ENCODE measurements at regions not wholly inside any gene's neighbourhood (a gene's known extent, or its start where the extent isn't known, plus 50 kb on each side); places are given as distances from the start of the nearest gene placed in this dataset.

DNA sequence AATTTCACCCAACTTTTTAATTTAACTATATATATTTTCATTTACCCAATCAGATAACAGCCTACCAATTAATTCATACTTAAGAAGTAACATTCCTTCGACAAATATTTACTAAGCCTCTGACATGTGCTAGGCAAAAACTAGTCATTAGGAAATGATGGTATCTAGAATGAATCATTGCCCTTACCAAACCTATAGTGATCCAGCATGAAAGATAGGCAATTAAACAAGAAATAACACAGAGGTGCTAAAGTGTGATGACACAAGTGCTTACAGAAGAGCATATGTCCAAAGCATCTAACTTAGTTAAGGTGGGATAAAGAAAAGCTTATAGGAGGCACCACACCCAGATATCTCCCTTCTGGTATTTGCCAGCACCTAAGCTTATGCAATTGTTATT, 166.5 kb upstream of the RASSF8 start:
- H3K9me3 ChIP-seq (ENCODE audit: insufficient read depth, low read length, severe bottlenecking): no peaks in the 10 kb centered on the region
- peaks cover 3% of the 10 kb centered on the region for H3K27me3 ChIP-seq (ENCODE audit: insufficient read depth, low read length, poor library complexity)
- H3K4me2 ChIP-seq (ENCODE audit: insufficient read depth, low read length): no peak overlapping the region
- no peak overlapping the region for H3K27ac ChIP-seq (ENCODE audit: low read length)
- no peak for TF ChIP-seq EZH2 (IDR thresholded peaks at IDR 0.05; ENCODE audit: borderline replicate concordance, low read depth, low read length, severe bottlenecking)
- TF ChIP-seq, protein P1, sequence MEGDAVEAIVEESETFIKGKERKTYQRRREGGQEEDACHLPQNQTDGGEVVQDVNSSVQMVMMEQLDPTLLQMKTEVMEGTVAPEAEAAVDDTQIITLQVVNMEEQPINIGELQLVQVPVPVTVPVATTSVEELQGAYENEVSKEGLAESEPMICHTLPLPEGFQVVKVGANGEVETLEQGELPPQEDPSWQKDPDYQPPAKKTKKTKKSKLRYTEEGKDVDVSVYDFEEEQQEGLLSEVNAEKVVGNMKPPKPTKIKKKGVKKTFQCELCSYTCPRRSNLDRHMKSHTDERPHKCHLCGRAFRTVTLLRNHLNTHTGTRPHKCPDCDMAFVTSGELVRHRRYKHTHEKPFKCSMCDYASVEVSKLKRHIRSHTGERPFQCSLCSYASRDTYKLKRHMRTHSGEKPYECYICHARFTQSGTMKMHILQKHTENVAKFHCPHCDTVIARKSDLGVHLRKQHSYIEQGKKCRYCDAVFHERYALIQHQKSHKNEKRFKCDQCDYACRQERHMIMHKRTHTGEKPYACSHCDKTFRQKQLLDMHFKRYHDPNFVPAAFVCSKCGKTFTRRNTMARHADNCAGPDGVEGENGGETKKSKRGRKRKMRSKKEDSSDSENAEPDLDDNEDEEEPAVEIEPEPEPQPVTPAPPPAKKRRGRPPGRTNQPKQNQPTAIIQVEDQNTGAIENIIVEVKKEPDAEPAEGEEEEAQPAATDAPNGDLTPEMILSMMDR (IDR thresholded peaks at IDR 0.05; ENCODE audit: borderline replicate concordance, extremely low read depth, low read length, poor library complexity, severe bottlenecking): no peak
- no peaks in the 10 kb centered on the region for H3K36me3 ChIP-seq (ENCODE audit: insufficient read depth, low read length)
- H3K4me3 ChIP-seq (ENCODE audit: low read depth in 1 of 2, low read length in 2 of 2): no peak overlapping the region
- no peaks in the 10 kb centered on the region for H3K79me2 ChIP-seq (ENCODE audit: insufficient read depth, low read length)
- DNase-seq: no peak
- H4K20me1 ChIP-seq (ENCODE audit: insufficient read depth, low read length): no peaks in the 10 kb centered on the region
- no peak for ATAC-seq (ENCODE audit: insufficient read depth, low read depth)
- H3K9ac ChIP-seq (ENCODE audit: low read depth, low read length): no peak overlapping the region
- no peaks in the 10 kb centered on the region for H3K4me1 ChIP-seq (ENCODE audit: insufficient read depth, low read length)
- H2AFZ ChIP-seq (ENCODE audit: low read depth, low read length): no peak overlapping the region

DNA sequence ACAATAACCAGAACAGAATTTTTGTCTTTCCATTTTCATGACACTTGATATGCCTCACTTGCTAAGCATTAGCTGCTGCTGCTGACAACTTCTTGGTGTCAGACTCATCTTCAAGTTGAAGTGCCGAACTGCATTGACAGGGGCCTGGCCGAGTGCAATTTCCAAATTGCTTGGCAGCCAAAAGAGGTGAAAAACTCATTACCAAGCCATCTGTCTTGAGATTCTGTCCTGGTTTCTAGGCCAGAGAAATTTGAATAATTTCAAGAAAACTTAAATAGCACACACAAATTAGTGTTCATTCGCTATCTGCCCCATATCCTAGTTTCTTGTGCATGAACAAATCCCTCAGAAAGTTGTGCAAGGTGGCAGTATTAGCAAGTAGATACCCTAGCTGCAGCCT, 165.3 kb upstream of the RASSF8 start:
- H3K4me1 ChIP-seq (ENCODE audit: insufficient read depth, low read length): no peaks in the 10 kb centered on the region
- H3K27me3 ChIP-seq (ENCODE audit: insufficient read depth, low read length, poor library complexity): peaks cover 3% of the 10 kb centered on the region
- no peak overlapping the region for H3K27ac ChIP-seq (ENCODE audit: low read length)
- TF ChIP-seq, protein P1 (IDR thresholded peaks at IDR 0.05; ENCODE audit: borderline replicate concordance, extremely low read depth, low read length, poor library complexity, severe bottlenecking): no peak
- TF ChIP-seq EZH2 (IDR thresholded peaks at IDR 0.05; ENCODE audit: borderline replicate concordance, low read depth, low read length, severe bottlenecking): no peak
- no peaks in the 10 kb centered on the region for H4K20me1 ChIP-seq (ENCODE audit: insufficient read depth, low read length)
- ATAC-seq (ENCODE audit: insufficient read depth, low read depth): no peak
- H3K4me2 ChIP-seq (ENCODE audit: insufficient read depth, low read length): no peak overlapping the region
- H3K9ac ChIP-seq (ENCODE audit: low read depth, low read length): no peak overlapping the region
- H2AFZ ChIP-seq (ENCODE audit: low read depth, low read length): no peak overlapping the region
- H3K4me3 ChIP-seq (ENCODE audit: low read depth in 1 of 2, low read length in 2 of 2): no peak overlapping the region
- no peaks in the 10 kb centered on the region for H3K9me3 ChIP-seq (ENCODE audit: insufficient read depth, low read length, severe bottlenecking)
- DNase-seq: no peak
- H3K36me3 ChIP-seq (ENCODE audit: insufficient read depth, low read length): no peaks in the 10 kb centered on the region
- H3K79me2 ChIP-seq (ENCODE audit: insufficient read depth, low read length): no peaks in the 10 kb centered on the region

DNA sequence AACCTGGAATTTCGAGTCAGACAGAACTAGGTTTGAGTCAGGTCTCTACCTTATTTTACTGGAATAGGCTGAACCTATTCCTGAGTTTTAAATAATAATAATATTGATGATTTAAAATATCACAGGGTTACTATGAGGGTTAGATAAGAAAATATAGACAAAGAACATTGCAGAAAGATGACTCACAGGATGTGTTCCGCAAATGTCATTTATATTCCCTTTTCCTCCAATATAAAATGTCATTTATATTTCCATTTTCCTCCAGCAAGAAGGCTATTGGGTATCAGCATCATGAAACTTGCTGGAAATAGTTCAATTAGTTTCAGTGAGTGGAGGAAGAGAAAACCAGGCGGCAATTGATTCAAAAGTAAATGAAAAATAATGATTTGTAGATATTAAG, 163.9 kb upstream of the RASSF8 start:
- DNase-seq (no peak), ATAC-seq (ENCODE audit: insufficient read depth, low read depth) (no peak)
- Histone ChIP-seq H3K4me2 (ENCODE audit: insufficient read depth, low read length) (no peak overlapping the region), H3K4me3 (ENCODE audit: low read depth in 1 of 2, low read length in 2 of 2) (no peak overlapping the region), H3K27me3 (ENCODE audit: insufficient read depth, low read length, poor library complexity) (no peaks in the 10 kb centered on the region), H3K9ac (ENCODE audit: low read depth, low read length) (no peak overlapping the region), H2AFZ (ENCODE audit: low read depth, low read length) (no peak overlapping the region), H4K20me1 (ENCODE audit: insufficient read depth, low read length) (no peaks in the 10 kb centered on the region), H3K9me3 (ENCODE audit: insufficient read depth, low read length, severe bottlenecking) (no peaks in the 10 kb centered on the region), H3K27ac (ENCODE audit: low read length) (no peak overlapping the region), H3K4me1 (ENCODE audit: insufficient read depth, low read length) (no peaks in the 10 kb centered on the region), H3K79me2 (ENCODE audit: insufficient read depth, low read length) (no peaks in the 10 kb centered on the region), H3K36me3 (ENCODE audit: insufficient read depth, low read length) (no peaks in the 10 kb centered on the region)
- TF ChIP-seq EZH2 (IDR thresholded peaks at IDR 0.05; ENCODE audit: borderline replicate concordance, low read depth, low read length, severe bottlenecking): no peak
- TF ChIP-seq, protein P1 (IDR thresholded peaks at IDR 0.05; ENCODE audit: borderline replicate concordance, extremely low read depth, low read length, poor library complexity, severe bottlenecking): no peak

DNA sequence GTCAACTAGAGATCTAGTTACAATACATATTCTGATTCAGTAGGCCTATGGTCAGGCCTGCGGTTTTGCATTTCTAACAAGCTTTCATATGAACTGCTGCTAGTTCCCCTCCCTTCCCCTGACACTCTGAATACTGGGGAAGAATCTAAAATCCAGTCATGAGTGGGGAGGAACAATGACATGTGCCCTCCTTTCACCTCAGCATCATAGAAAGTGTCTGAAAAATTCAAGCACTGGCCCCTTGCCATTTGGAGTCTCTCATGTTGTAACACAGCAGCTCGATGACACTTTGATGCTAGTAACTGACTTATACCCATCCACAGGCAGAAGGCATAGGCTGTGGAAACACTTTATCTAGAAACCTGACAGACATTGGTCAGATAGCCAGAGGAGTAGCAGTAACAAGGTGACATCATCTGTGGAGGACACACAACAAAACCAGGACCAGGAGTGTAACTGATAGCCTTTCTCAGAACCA, 161.9 kb upstream of the RASSF8 start:
- TF ChIP-seq, protein P1 (IDR thresholded peaks at IDR 0.05; ENCODE audit: borderline replicate concordance, extremely low read depth, low read length, poor library complexity, severe bottlenecking): no peak
- TF ChIP-seq EZH2 (IDR thresholded peaks at IDR 0.05; ENCODE audit: borderline replicate concordance, low read depth, low read length, severe bottlenecking): no peak
- no peaks in the 10 kb centered on the region for H3K79me2 ChIP-seq (ENCODE audit: insufficient read depth, low read length)
- no peak for ATAC-seq (ENCODE audit: insufficient read depth, low read depth)
- no peak overlapping the region for H2AFZ ChIP-seq (ENCODE audit: low read depth, low read length)
- no peak overlapping the region for H3K4me2 ChIP-seq (ENCODE audit: insufficient read depth, low read length)
- H3K9ac ChIP-seq (ENCODE audit: low read depth, low read length): no peak overlapping the region
- H4K20me1 ChIP-seq (ENCODE audit: insufficient read depth, low read length): no peaks in the 10 kb centered on the region
- no peak overlapping the region for H3K4me3 ChIP-seq (ENCODE audit: low read depth in 1 of 2, low read length in 2 of 2)
- DNase-seq: no peak
- H3K27me3 ChIP-seq (ENCODE audit: insufficient read depth, low read length, poor library complexity): no peaks in the 10 kb centered on the region
- no peaks in the 10 kb centered on the region for H3K4me1 ChIP-seq (ENCODE audit: insufficient read depth, low read length)
- H3K27ac ChIP-seq (ENCODE audit: low read length): no peak overlapping the region
- H3K36me3 ChIP-seq (ENCODE audit: insufficient read depth, low read length): no peaks in the 10 kb centered on the region
- no peaks in the 10 kb centered on the region for H3K9me3 ChIP-seq (ENCODE audit: insufficient read depth, low read length, severe bottlenecking)

Data from DND-41 (cell line).